ENCODE measurements at regions not wholly inside any gene's neighbourhood (a gene's known extent, or its start where the extent isn't known, plus 50 kb on each side); places are given as distances from the start of the nearest gene placed in this dataset.

GRCh38 chr12:47297993-47298392, 218.2 kb upstream of the AMIGO2 start:
- Mint-ChIP-seq H3K9me3 (peaks cover 4% of the 10 kb centered on the region), H3K4me3 (no peak overlapping the region), H3K27me3 (ENCODE audit: insufficient read depth) (no peaks in the 10 kb centered on the region), H3K27ac (no peak overlapping the region), H3K4me1 (peaks cover 28% of the 10 kb centered on the region), H3K36me3 (ENCODE audit: low read depth) (no peaks in the 10 kb centered on the region)
- Histone ChIP-seq H3K4me1 (ENCODE audit: control insufficient read depth, insufficient read depth, low read length) (peaks cover 4% of the 10 kb centered on the region), H3K4me3 (ENCODE audit: low read length) (no peak overlapping the region), H3K9me3 (ENCODE audit: control insufficient read depth, low read length) (no peaks in the 10 kb centered on the region), H3K27ac (ENCODE audit: low read depth, low read length) (no peak overlapping the region), H3K9ac (ENCODE audit: extremely low read depth, low read length, poor library complexity, severe bottlenecking) (no peak overlapping the region), H3K27me3 (ENCODE audit: control insufficient read depth, insufficient read depth, low read length, poor library complexity, severe bottlenecking) (no peaks in the 10 kb centered on the region), H3K36me3 (ENCODE audit: control insufficient read depth, insufficient read depth, low read length) (no peaks in the 10 kb centered on the region)
- DNase-seq = no peak
- no peak for TF ChIP-seq CTCF (conservative IDR thresholded peaks at IDR 0.05)

- no peaks in the 10 kb centered on the region for H3K27me3 ChIP-seq (ENCODE audit: control insufficient read depth, insufficient read depth, low read length, poor library complexity, severe bottlenecking)
- Mint-ChIP-seq H3K4me1 (peaks cover 20% of the 10 kb centered on the region), H3K4me3 (no peak overlapping the region), H3K27me3 (ENCODE audit: insufficient read depth) (no peaks in the 10 kb centered on the region), H3K9me3 (peaks cover 4% of the 10 kb centered on the region), H3K36me3 (ENCODE audit: low read depth) (no peaks in the 10 kb centered on the region), H3K27ac (no peak overlapping the region)
- no peak overlapping the region for H3K27ac ChIP-seq (ENCODE audit: low read depth, low read length)
- no peaks in the 10 kb centered on the region for H3K36me3 ChIP-seq (ENCODE audit: control insufficient read depth, insufficient read depth, low read length)
- H3K4me3 ChIP-seq (ENCODE audit: low read length) = no peak overlapping the region
- H3K9me3 ChIP-seq (ENCODE audit: control insufficient read depth, low read length) = no peaks in the 10 kb centered on the region
- no peak for DNase-seq
- H3K9ac ChIP-seq (ENCODE audit: extremely low read depth, low read length, poor library complexity, severe bottlenecking) = no peak overlapping the region
- no peaks in the 10 kb centered on the region for H3K4me1 ChIP-seq (ENCODE audit: control insufficient read depth, insufficient read depth, low read length)
- no peak for TF ChIP-seq CTCF (conservative IDR thresholded peaks at IDR 0.05)
Observed at GRCh38 chr12:47296828-47297227, 217.1 kb upstream of the AMIGO2 start.

- peak overlapping the region; percentile 41 for H3K27ac Mint-ChIP-seq
- no peak overlapping the region for H3K4me3 ChIP-seq (ENCODE audit: low read length)
- H3K27me3 ChIP-seq (ENCODE audit: control insufficient read depth, insufficient read depth, low read length, poor library complexity, severe bottlenecking) = no peaks in the 10 kb centered on the region
- no peaks in the 10 kb centered on the region for H3K36me3 ChIP-seq (ENCODE audit: control insufficient read depth, insufficient read depth, low read length)
- no peak overlapping the region for H3K27ac ChIP-seq (ENCODE audit: low read depth, low read length)
- no peak for TF ChIP-seq CTCF (conservative IDR thresholded peaks at IDR 0.05)
- H3K27me3 Mint-ChIP-seq (ENCODE audit: insufficient read depth) = no peaks in the 10 kb centered on the region
- WGBS, 2 experiments (ENCODE audit: insufficient coverage in 1 of 2, insufficient read length in 1 of 2) = 93 to 95% methylated on average over 8 to 11 of the region's 13 CpGs
- no peak overlapping the region for H3K4me3 Mint-ChIP-seq
- H3K4me1 ChIP-seq (ENCODE audit: control insufficient read depth, insufficient read depth, low read length) = no peaks in the 10 kb centered on the region
- peaks cover 7% of the 10 kb centered on the region for H3K9me3 Mint-ChIP-seq
- H3K9me3 ChIP-seq (ENCODE audit: control insufficient read depth, low read length) = no peaks in the 10 kb centered on the region
- H3K9ac ChIP-seq (ENCODE audit: extremely low read depth, low read length, poor library complexity, severe bottlenecking) = no peak overlapping the region
- no peak for DNase-seq
- H3K36me3 Mint-ChIP-seq (ENCODE audit: low read depth) = no peaks in the 10 kb centered on the region
- peaks cover 20% of the 10 kb centered on the region for H3K4me1 Mint-ChIP-seq
Observed at GRCh38 chr12:47293406-47293805, 213.6 kb upstream of the AMIGO2 start.

Measured in endodermal cell (in vitro differentiated cells).